GM19455 (cell line): ENCODE measurements at regions not wholly inside any gene's neighbourhood (a gene's known extent, or its start where the extent isn't known, plus 50 kb on each side); places are given as distances from the start of the nearest gene placed in this dataset.

Experiments
- ATAC-seq: cut with Tn5 transposase; IDR thresholded peaks from one replicate; pipeline ENCODE4 v1.9.1; 2021; ENCODE audit not compliant: unreplicated experiment

- ATAC-seq: no peak
These were observed 86.3 kb downstream of the HS3ST1 start for GRCh38 chr4:11342401-11342800.

- ATAC-seq: no peak
These were observed 87.2 kb downstream of the HS3ST1 start for GRCh38 chr4:11341337-11342043.

DNA sequence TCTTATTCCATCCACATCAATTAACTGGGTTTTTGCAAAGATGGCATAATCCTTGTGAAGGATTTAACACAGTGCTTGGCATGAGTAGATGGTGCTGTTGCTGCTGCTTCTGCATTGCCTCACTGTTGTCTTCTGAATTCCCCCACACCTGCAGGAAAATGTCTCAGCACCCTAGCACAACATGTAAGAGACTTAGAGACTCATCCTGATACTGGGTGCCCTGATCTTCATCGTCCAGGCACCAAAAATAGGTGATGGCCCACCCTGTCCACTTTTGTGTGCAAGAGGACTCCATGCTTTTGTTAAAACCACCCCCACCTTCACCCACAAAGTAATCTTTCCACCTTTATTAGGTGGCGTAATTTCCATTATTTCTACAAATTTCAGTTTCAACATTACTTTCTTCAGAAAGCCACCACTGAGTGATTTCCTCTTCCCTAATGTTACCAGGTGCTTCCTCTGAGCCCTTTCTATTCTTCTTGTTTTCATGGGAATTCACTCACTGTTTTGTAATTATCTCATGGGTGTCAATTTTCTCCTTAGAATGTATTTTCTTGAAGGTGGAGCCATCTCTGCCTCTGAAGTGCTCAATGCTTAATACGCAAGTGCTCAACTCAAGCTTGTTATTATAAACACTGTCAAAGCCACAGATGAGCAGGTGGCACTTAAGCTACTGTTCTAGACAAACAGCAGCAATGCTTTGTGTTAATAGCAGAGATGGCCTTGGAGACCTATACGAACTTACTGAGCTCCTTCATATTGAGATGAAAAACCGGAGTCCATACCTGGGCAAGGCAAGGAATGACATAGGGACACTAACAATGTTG is 89.5 kb downstream of the HS3ST1 start:
- no peak for ATAC-seq

- ATAC-seq: no peak
These were observed 91.4 kb downstream of the HS3ST1 start for GRCh38 chr4:11337287-11337686.

DNA sequence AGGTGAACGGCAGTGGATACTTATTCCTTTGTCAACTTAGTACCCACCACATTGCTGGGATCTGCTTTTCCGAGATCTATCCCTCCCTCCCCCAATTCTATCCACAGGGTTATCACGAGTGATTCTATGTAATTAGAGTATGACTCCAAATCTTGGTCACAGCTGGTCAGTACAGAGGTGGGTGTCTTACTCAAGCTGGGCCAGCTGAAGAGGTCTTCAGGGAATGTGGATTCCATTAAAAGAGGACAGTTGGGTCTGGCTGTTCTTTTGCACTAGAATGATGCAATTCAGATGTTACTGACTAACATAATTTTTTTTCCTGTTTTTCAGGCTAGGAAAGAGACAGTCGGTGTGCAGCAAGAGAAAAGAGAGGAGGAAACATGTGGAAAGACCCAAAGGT is 92.3 kb downstream of the HS3ST1 start:
- ATAC-seq: no peak

DNA sequence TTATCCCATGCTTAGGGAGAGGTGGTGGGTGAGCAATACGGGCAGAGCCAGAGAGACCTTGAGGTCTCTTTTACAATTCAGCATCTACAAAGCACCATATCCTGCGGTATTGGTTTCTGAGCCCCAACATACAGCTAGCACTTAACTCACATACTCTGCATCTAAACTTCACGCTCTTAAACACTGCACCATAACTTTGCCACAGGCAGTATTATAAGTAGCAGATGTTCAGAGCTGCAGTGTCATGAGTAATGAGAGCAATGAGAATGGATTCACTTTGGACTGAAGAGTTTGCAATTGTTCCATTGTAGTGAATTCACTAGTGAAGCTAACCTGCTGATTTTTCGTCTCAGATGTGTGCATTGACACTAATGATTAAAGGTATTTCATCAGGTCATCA is 93.8 kb downstream of the HS3ST1 start:
- no peak for ATAC-seq

GRCh38 chr4:11328401-11328800 is 100.3 kb downstream of the HS3ST1 start:
- no peak for ATAC-seq

DNA sequence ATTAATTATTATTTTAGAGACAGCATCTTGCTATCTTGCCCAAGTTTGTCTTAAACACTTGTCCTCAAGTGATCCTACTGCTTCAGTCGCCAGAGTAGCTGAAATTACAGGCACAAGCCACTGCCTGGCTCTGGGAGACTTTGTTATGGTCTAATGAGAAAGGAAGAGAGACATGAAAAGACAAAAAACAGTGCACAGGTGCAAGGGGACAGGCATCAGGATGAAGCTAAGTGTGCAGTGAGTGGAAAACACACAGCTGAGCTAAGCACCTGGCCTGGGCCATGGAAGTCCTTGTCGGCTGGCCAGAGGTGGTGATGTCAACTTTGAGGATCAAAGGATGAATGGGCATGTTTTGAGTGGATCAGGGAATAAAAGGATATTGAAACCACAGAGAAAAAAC is 102.7 kb downstream of the HS3ST1 start:
- ATAC-seq: no peak

- no peak for ATAC-seq
These were observed 104.9 kb downstream of the HS3ST1 start for GRCh38 chr4:11323771-11324170.

DNA sequence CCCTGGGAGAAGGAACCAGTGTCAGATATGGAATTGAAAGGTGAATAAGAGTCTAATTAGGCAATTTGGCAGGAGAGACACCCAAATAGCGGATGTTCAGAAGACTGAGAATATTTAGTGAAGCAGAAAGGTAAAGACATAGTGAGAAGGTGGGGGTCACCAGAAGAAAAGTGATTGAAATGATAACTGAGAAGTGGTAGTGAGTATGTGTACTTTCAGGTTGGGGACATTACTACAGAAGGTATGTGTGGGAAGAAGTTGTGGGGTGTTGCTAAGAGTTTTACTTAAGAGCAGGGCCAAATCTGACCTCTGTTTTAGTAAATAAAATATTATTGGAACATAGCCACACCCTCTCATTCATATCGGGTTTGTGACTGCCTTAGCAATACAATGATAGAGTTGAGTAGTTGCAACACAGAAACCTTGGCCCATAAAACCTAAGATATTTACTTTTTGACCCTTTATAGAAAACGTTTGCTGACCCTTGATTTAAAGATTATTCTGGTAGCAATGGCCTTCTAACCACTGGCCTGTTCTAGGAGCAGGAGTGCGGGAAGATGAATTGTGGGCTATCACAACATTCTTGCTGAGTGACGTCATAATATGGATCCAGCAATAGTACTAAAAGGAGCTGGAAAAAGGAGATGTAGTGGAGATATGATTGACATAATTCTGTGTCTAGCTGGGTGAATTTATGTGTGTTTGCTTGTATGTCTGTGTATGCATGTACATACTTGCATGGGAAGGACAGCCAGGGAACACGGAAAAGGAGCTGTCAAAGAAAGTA is 115.3 kb downstream of the HS3ST1 start:
- no peak for ATAC-seq

DNA sequence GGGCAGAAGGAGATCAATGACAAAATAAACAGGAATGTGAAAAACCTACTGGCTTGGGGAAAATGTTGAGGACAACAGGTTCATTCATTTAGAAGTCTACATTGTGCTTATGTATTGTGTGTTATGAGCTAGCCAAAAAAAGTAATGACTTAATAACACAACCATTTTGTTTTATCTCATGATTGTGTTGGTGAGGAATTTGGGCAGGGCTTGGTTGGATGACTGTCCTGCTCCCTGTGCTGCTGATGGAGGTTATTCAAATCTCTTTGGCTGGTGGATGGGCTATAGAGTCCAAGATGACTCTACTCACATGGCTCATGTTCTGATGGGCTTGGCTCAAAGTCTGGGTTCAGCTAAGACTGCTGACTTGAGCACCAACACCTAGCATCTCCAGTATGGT is 116.3 kb downstream of the HS3ST1 start:
- ATAC-seq: no peak

GRCh38 chr4:11301075-11301660 is 127.5 kb downstream of the HS3ST1 start:
- no peak for ATAC-seq

DNA sequence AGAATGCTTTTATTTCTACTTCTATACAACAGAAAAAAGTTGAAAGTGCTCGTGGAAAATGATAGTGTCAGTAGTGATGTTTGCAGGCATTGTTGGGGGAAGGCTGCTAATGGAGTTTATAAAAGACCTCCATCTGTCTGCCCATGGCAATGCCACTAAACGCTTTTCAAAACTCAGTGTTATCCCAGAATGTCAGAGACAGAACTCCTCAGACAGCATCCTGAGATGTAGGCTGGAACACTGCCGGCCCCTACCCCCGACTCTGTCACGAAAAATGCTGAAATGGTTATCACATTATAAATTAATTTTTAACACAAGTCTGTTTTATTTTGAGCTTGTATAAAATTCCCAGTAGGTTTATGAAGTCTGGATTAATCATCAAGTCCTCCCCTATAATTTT is 128.9 kb downstream of the HS3ST1 start:
- ATAC-seq: no peak

GRCh38 chr4:11299016-11299415 is 129.7 kb downstream of the HS3ST1 start:
- ATAC-seq: no peak

- no peak for ATAC-seq
These were observed 130.2 kb downstream of the HS3ST1 start for GRCh38 chr4:11298451-11298850.

- no peak for ATAC-seq
These were observed 131.1 kb downstream of the HS3ST1 start for GRCh38 chr4:11297627-11298026.

GRCh38 chr4:11297201-11297600 is 131.5 kb downstream of the HS3ST1 start:
- no peak for ATAC-seq

DNA sequence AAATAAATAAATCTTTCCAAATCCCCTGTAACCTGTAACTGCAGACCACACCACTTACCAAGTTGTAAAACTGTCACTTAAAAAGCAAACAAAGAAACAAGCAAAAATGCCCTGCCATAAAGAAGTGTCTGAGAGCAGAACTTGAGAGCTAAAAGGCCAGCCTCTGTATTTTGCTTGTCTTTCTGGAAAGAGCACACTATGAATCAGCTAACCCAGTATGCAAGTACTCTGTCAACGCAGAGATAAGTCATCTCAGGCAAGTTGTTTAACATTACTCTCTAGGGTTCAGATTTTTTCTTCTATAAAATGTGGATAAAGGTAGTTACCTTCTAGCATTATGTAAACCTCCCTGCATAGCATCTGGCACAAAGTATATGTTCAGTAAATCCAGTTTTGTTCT is 134.8 kb downstream of the HS3ST1 start:
- ATAC-seq: no peak

DNA sequence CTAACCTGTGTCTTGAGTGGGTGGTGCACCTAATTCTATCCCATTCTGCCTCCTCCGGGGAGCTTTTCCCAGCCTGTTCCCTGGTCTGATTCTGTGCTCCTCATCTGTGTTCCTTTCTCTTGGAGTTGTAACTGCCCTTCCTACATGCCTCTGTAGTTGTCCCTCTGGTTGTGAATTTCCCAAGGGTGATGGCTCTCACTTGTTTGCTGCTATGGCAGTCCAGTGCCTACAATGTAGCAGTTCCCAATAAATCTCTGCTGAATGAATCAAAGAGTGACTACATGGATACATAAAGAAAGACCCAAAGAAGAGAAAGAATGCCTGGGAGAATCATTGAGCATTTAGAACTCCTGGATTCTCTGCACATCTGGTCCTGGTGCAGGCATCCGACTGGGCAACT is 141.6 kb downstream of the HS3ST1 start:
- no peak for ATAC-seq

DNA sequence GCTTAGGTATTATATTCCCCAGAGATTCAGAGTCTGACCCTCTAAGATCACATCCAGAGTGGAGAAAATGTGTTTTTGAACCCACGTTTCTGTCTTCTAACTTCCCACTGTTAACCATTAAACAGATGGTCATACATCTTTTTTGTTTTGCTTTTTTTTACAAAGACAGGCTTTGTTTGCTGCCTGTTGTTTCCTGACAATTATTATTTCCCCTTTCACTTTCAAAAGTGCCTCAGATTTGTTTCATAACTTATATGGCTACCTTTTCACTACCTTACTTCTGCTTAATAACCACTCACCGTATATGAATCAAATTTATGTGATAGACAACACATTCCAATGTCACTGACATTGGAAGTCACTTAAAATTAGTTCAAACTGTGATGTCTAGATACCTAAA is 142.2 kb downstream of the HS3ST1 start:
- no peak for ATAC-seq

- ATAC-seq: no peak
These were observed 147.0 kb downstream of the HS3ST1 start for GRCh38 chr4:11281720-11282119.
